GM23338 (cell line): ENCODE measurements at regions not wholly inside any gene's neighbourhood (a gene's known extent, or its start where the extent isn't known, plus 50 kb on each side); places are given as distances from the start of the nearest gene placed in this dataset.

Experiments used
- ATAC-seq: fragments of 200-7000 bp; cut with Tn5 transposase; 3 replicates; pipeline ENCODE4 v1.9.1; 2020
- DNase-seq: peaks from one replicate; pipeline ENCODE4 v3.0.0-alpha.2; 2015; ENCODE audit warnings: low spot score
- H2AFZ ChIP-seq: fragments of 200-600 bp; sonication (generic); 2 replicates; pipeline ENCODE4 v1.8.0; 2016; ENCODE audit warnings: antibody characterized with exemption, mild to moderate bottlenecking, moderate library complexity
- H3F3A ChIP-seq: fragments of 200-600 bp; sonication (generic); replicated peaks from 2 replicates; pipeline ENCODE4 v1.8.0; 2017; ENCODE audit warnings: antibody characterized with exemption, mixed run types, low read depth
- H3K27ac ChIP-seq: fragments of 200-600 bp; sonication (generic); 2 replicates; pipeline ENCODE4 v1.6.1; 2016; ENCODE audit warnings: low read depth
- H3K27me3 ChIP-seq: fragments of 200-600 bp; sonication (generic); 2 replicates; pipeline ENCODE4 v1.8.0; 2016; ENCODE audit warnings: mild to moderate bottlenecking, mixed run types, moderate library complexity; ENCODE audit not compliant: insufficient read depth
- H3K36me3 ChIP-seq: fragments of 200-600 bp; sonication (generic); 2 replicates; pipeline ENCODE4 v1.8.0; 2016; ENCODE audit warnings: mild to moderate bottlenecking; ENCODE audit not compliant: insufficient read depth
- H3K4me1 ChIP-seq: fragments of 200-600 bp; sonication (generic); 2 replicates; pipeline ENCODE4 v1.8.0; 2016; ENCODE audit warnings: mild to moderate bottlenecking, moderate library complexity; ENCODE audit not compliant: insufficient read depth
- H3K4me2 ChIP-seq: fragments of 200-600 bp; sonication (generic); 2 replicates; pipeline ENCODE4 v1.7.1; 2017; ENCODE audit warnings: mixed run types
- H3K4me3 ChIP-seq: fragments of 200-600 bp; sonication (generic); 2 replicates; pipeline ENCODE4 v1.6.1; 2016; ENCODE audit warnings: mixed run types
- H3K79me2 ChIP-seq: fragments of 200-600 bp; sonication (generic); replicated peaks from 2 replicates; pipeline ENCODE4 v1.8.0; 2017; ENCODE audit warnings: mild to moderate bottlenecking; ENCODE audit not compliant: insufficient read depth
- H3K9me2 ChIP-seq: fragments of 200-600 bp; sonication (generic); 2 replicates; pipeline ENCODE4 v1.8.0; 2017; ENCODE audit not compliant: insufficient read depth
- H4K20me1 ChIP-seq: fragments of 200-600 bp; sonication (generic); replicated peaks from 2 replicates; pipeline ENCODE4 v1.8.0; 2017; ENCODE audit warnings: mild to moderate bottlenecking; ENCODE audit not compliant: insufficient read depth
- H3K27ac Mint-ChIP-seq: 2 replicates; pipeline ENCODE4 v1.8.0; 2020; ENCODE audit warnings: inconsistent platforms, mild to moderate bottlenecking, moderate library complexity, mixed read lengths
- H3K27me3 Mint-ChIP-seq: 3 replicates; pipeline ENCODE4 v1.8.0; 2022; ENCODE audit warnings: low read depth, mild to moderate bottlenecking, moderate library complexity, mixed read lengths, inconsistent platforms; ENCODE audit not compliant: insufficient read depth, poor library complexity
- H3K36me3 Mint-ChIP-seq: 3 replicates; pipeline ENCODE4 v1.8.0; 2021; ENCODE audit warnings: low read depth, mild to moderate bottlenecking, inconsistent platforms, moderate library complexity, mixed read lengths
- H3K4me1 Mint-ChIP-seq: 3 replicates; pipeline ENCODE4 v1.8.0; 2020; ENCODE audit warnings: mild to moderate bottlenecking, inconsistent platforms, mixed read lengths
- H3K4me3 Mint-ChIP-seq: 3 replicates; pipeline ENCODE4 v1.8.0; 2021; ENCODE audit warnings: moderate library complexity, mild to moderate bottlenecking, inconsistent platforms, mixed read lengths
- H3K9me3 Mint-ChIP-seq: 3 replicates; pipeline ENCODE4 v1.8.0; 2020; ENCODE audit warnings: moderate library complexity, mild to moderate bottlenecking, inconsistent platforms, mixed read lengths
- CREB1 ChIP-seq: fragments of 250-450 bp; sonication (Bioruptor Pico); IDR thresholded peaks from 2 replicates; pipeline ENCODE4 v1.5.0; 2020; ENCODE audit warnings: low read depth, mild to moderate bottlenecking, moderate library complexity
- ETS1 ChIP-seq: IDR thresholded peaks from 2 replicates; pipeline ENCODE4 v1.6.1; 2016; ENCODE audit warnings: antibody characterized with exemption
- EZH2 ChIP-seq: fragments of 200-600 bp; sonication (generic); IDR thresholded peaks from one replicate; pipeline ENCODE4 v1.8.0; 2017; ENCODE audit warnings: antibody characterized with exemption, mild to moderate bottlenecking, low read depth; ENCODE audit not compliant: unreplicated experiment
- EZH2phosphoT487 ChIP-seq: fragments of 200-600 bp; sonication (generic); IDR thresholded peaks from one replicate; pipeline ENCODE4 v1.8.1; 2018; ENCODE audit warnings: antibody characterized with exemption; ENCODE audit not compliant: unreplicated experiment
- JUNB ChIP-seq: IDR thresholded peaks from one replicate; pipeline ENCODE4 v1.6.1; 2016; ENCODE audit warnings: antibody characterized with exemption; ENCODE audit not compliant: unreplicated experiment
- NANOG ChIP-seq: IDR thresholded peaks from 2 replicates; pipeline ENCODE4 v1.6.1; 2016; ENCODE audit warnings: antibody characterized with exemption, borderline replicate concordance
- POLR2AphosphoS5 ChIP-seq: IDR thresholded peaks from 2 replicates; pipeline ENCODE4 v1.6.1; 2016; ENCODE audit warnings: antibody characterized with exemption, low read depth
- STAT1 ChIP-seq: IDR thresholded peaks from one replicate; pipeline ENCODE4 v1.6.1; 2016; ENCODE audit warnings: antibody characterized with exemption; ENCODE audit not compliant: unreplicated experiment
- ZNF114 ChIP-seq: fragments of 250-450 bp; sonication (Bioruptor Pico); IDR thresholded peaks from 2 replicates; pipeline ENCODE4 v1.5.0; 2020; ENCODE audit warnings: mild to moderate bottlenecking, moderate library complexity
- ZNF331 ChIP-seq: fragments of 250-450 bp; sonication (Bioruptor Pico); IDR thresholded peaks from 2 replicates; pipeline ENCODE4 v1.5.0; 2020; ENCODE audit warnings: low read depth, mild to moderate bottlenecking, moderate library complexity
- ZNF462 ChIP-seq: fragments of 250-450 bp; sonication (Bioruptor Pico); IDR thresholded peaks from 2 replicates; pipeline ENCODE4 v1.5.0; 2020; ENCODE audit warnings: mild to moderate bottlenecking, moderate library complexity
- TF ChIP-seq, protein P1 (sequence below): IDR thresholded peaks from one replicate; pipeline ENCODE4 v1.6.1; 2018; ENCODE audit warnings: antibody characterized with exemption; ENCODE audit not compliant: unreplicated experiment
- TF ChIP-seq, protein P2 (sequence below), 2 experiments: fragments of 200-600 bp in 1 of 2; sonication (generic) in 1 of 2; conservative IDR thresholded peaks; 2 replicates each; pipeline versions ENCODE4 v1.5.1 to v1.6.1; 2016 to 2017; ENCODE audit warnings: antibody characterized with exemption in 2 of 2, low read depth in 2 of 2, mild to moderate bottlenecking in 2 of 2, moderate library complexity in 1 of 2

DNA sequence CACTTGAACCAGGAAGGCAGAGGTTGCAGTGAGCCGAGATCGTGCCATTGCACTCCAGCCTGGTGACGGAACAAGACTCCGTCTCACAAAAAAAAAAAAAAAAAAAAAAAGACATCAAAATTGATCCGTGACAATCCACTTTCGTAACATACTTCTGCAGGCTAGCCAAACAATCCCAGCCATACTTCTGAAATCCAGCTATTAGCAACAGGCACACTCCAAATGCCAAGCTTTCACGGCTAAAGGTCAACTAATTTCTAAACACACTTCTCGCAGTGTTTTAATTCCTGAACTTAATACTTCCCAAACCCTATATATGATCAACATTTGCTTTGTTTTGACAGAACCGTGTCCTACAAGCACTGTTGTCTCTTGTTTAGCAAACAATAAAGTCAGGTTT lies 411.3 kb upstream of the RUNX1 start:
- no peak for ATAC-seq
- H2AFZ ChIP-seq = no peak overlapping the region
- H3K27ac ChIP-seq = no peak overlapping the region
- H3K27me3 Mint-ChIP-seq = no peaks in the 10 kb centered on the region
- TF ChIP-seq EZH2phosphoT487 (no peak), EZH2 (no peak), JUNB (no peak), ZNF114 (CRISPR knock-in tag) (no peak), POLR2AphosphoS5 (no peak), ZNF331 (no peak), ETS1 (no peak), CREB1 (CRISPR knock-in tag) (no peak), NANOG (no peak), ZNF462 (CRISPR knock-in tag) (no peak), STAT1 (no peak)
- TF ChIP-seq, protein P1, sequence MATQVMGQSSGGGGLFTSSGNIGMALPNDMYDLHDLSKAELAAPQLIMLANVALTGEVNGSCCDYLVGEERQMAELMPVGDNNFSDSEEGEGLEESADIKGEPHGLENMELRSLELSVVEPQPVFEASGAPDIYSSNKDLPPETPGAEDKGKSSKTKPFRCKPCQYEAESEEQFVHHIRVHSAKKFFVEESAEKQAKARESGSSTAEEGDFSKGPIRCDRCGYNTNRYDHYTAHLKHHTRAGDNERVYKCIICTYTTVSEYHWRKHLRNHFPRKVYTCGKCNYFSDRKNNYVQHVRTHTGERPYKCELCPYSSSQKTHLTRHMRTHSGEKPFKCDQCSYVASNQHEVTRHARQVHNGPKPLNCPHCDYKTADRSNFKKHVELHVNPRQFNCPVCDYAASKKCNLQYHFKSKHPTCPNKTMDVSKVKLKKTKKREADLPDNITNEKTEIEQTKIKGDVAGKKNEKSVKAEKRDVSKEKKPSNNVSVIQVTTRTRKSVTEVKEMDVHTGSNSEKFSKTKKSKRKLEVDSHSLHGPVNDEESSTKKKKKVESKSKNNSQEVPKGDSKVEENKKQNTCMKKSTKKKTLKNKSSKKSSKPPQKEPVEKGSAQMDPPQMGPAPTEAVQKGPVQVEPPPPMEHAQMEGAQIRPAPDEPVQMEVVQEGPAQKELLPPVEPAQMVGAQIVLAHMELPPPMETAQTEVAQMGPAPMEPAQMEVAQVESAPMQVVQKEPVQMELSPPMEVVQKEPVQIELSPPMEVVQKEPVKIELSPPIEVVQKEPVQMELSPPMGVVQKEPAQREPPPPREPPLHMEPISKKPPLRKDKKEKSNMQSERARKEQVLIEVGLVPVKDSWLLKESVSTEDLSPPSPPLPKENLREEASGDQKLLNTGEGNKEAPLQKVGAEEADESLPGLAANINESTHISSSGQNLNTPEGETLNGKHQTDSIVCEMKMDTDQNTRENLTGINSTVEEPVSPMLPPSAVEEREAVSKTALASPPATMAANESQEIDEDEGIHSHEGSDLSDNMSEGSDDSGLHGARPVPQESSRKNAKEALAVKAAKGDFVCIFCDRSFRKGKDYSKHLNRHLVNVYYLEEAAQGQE = no peak
- TF ChIP-seq, protein P2, sequence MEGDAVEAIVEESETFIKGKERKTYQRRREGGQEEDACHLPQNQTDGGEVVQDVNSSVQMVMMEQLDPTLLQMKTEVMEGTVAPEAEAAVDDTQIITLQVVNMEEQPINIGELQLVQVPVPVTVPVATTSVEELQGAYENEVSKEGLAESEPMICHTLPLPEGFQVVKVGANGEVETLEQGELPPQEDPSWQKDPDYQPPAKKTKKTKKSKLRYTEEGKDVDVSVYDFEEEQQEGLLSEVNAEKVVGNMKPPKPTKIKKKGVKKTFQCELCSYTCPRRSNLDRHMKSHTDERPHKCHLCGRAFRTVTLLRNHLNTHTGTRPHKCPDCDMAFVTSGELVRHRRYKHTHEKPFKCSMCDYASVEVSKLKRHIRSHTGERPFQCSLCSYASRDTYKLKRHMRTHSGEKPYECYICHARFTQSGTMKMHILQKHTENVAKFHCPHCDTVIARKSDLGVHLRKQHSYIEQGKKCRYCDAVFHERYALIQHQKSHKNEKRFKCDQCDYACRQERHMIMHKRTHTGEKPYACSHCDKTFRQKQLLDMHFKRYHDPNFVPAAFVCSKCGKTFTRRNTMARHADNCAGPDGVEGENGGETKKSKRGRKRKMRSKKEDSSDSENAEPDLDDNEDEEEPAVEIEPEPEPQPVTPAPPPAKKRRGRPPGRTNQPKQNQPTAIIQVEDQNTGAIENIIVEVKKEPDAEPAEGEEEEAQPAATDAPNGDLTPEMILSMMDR (conservative IDR thresholded peaks at IDR 0.05; ENCODE audit: low read depth in 2 of 2) = no peak
- peaks cover 20% of the 10 kb centered on the region for H3K4me1 Mint-ChIP-seq
- no peaks in the 10 kb centered on the region for H3K27me3 ChIP-seq
- H4K20me1 ChIP-seq = no peaks in the 10 kb centered on the region
- no peaks in the 10 kb centered on the region for H3F3A ChIP-seq
- H3K4me3 ChIP-seq = no peak overlapping the region
- H3K36me3 Mint-ChIP-seq = peaks cover 6% of the 10 kb centered on the region; the same call in 2 of the 3 replicates
- H3K4me2 ChIP-seq = peak overlapping the region; percentile 39; the same call in 1 of the 2 replicates
- no peak overlapping the region for H3K27ac Mint-ChIP-seq
- H3K36me3 ChIP-seq = no peaks in the 10 kb centered on the region
- H3K4me3 Mint-ChIP-seq = no peak overlapping the region
- H3K4me1 ChIP-seq = peaks cover 28% of the 10 kb centered on the region
- peaks cover 7% of the 10 kb centered on the region; the same call in 1 of the 2 replicates for H3K9me2 ChIP-seq
- H3K9me3 Mint-ChIP-seq = peaks cover 10% of the 10 kb centered on the region
- no peak for DNase-seq
- no peaks in the 10 kb centered on the region for H3K79me2 ChIP-seq
